T follicular helper cell (primary cell): ENCODE measurements at regions not wholly inside any gene's neighbourhood (a gene's known extent, or its start where the extent isn't known, plus 50 kb on each side); places are given as distances from the start of the nearest gene placed in this dataset.

ENCODE experiments used
- DNase-seq: peaks from one replicate; pipeline ENCODE4 v3.0.0-alpha.2; 2020; ENCODE audit warnings: low read depth

DNA sequence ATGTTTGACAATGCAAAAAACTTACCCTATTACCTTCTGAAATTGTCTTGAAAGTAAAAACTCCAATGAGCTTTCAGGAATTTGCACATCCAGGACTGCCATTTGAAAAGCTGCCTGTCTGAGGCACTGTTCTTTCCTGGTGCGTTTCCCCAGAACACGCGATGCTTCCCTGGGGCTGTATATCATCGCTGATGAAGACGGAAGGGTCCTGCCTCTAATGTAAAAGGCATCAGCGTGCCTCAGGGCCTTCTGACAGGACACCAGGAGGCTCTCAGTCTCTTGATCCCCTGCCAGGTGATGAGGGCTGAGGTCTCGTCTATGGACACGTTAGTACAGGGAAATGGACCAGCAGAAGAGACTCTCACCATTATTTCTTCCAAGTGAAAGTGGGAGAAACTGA is 296.8 kb downstream of the EFNB2 start:
- DNase-seq = no peak

- DNase-seq = no peak
Measured at GRCh38 chr13:106234636-106235035, 300.8 kb downstream of the EFNB2 start.

DNA sequence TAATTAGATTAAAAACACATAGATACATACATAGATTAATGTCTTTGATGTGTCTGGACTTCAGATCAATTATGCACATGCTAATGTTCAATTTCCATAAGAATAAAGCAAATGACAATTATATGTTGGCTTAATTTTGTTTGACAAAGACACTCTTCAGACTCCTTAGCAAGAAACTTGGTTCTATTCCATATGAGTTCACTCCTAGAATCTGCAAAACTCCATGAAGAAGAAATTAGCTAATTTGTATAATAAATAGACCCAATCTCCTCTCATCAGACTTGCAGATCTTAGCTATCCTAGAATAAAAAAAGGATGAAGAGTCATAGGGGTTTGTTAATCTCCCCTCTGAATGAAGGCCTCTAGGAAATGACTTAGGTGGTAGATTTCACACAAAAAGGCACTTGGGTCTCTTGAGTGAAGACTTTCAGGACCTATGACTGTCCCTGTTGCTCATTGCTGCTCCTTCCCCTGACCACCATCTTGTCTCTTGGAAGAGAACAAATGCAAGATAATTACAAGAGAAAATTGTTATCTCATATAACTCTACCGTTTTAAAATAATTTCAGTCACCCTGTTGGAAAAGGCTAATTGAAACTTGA is 302.2 kb downstream of the EFNB2 start:
- DNase-seq = no peak

GRCh38 chr13:106232681-106233080 is 302.8 kb downstream of the EFNB2 start:
- DNase-seq = no peak

DNA sequence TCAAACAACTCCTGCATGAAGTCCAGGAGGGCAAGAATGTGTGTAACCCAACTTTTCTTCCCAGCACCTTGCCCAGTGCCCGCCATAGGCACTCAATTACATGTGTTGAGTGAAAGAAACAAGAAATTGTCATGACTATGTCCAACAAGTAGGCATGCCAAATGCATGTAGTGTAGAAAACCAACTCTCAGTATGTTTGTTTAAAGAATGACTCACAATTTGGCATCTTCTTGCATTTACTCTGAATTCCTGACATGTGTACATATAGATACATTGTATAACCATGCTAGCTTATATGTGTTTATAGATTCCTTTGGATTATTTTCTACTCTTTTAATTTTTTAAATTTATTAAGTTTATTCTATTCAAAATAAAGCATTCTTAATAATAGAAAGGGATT is 305.0 kb downstream of the EFNB2 start:
- no peak for DNase-seq

- DNase-seq = no peak
Measured at GRCh38 chr13:106225126-106225525, 310.3 kb downstream of the EFNB2 start.

DNA sequence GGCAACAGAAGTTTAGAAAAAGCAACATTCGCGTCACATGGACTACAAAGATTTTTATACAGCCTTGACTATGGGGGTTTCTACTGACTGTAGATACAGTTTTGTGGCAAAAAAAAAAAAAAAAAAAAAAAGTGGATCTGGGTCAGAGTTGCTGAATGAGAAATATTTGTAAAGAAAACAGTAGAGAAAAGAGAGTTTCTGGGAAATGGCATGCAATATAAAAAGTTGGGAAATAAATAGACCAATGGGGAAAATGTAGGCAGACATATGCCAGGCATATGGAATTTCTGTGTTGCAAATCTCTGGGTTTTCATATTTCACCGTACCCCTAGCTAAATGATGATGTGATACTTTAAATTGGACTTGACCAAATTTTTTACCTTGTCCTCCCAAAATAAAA is 315.3 kb downstream of the EFNB2 start:
- DNase-seq = no peak

DNA sequence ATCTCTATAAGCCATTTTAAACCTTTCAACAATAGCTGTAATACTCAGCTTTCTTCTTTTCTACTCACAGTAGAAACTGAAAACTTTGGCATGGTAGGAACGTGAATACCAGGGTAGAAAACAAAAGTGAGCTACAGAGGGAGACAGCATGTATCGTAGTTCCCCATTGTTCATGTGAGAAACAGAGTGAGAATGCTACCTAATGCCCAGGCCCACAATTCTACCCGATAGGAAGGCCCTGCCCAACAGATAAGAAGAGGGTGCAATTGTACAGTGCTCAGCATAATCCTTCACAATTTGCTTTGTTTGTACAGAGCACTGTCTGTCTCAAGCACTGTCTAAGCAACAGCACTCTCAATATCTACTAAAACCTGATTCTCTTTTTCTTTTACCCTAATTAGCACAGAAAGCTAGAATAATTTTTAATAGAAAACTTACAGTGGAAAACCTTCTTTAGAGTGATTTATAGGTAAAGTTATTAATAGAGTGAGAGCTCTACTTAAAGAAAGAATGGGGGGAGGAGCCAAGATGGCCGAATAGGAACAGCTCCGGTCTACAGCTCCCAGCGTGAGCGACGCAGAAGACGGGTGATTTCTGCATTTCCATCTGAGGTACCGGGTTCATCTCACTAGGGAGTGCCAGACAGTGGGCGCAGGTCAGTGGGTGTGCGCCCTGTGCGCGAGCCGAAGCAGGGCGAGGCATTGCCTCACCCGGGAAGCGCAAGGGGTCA is 322.3 kb downstream of the EFNB2 start:
- DNase-seq = no peak

DNA sequence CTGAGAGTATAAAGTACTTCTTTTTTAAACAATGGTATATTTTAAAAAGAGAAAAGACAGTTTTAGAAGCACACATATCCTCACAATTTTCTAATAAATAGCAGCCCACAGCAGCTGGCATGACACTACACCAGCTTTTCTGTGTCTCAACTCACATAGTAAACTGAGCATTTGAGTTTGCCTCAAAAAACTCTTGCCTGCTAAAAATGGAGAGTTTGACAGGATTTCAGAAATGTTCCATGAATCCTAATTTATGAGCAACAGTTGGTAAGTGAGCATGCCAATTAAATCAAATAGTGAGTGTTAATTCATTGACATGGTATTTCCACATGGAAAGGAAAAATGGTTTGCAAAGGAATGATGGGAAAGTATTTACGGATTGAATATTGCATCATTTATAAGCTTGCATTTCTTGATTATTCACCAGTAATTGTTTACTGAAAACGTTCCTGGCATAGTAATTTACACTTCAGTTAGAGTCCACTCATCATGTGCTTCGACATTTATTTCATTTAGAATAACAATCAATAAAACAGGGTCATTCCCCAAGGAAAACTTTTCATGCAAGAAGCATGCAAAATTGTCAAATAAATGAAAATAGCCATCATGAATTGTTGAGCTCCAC is 323.0 kb downstream of the EFNB2 start:
- no peak for DNase-seq

DNA sequence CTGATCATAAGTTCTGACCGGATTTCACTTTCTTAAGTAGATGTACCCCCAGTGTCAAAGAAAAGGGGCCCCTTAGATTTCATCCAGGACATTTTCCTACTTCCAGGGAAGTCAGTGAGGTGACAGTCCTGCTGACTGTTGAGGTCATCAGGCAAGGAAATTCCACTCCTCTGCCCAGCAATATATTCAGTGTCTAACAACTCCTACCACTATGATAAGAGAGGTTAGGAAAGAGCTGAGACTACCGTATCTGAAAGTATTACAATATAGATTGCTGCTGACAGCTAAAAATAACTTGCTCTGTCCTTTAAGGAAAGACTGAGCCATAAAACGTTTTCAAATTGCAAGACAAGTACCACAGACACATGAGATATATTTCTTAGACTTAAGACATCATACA is 325.1 kb downstream of the EFNB2 start:
- DNase-seq = no peak

- no peak for DNase-seq
Measured at GRCh38 chr13:106205871-106206270, 329.6 kb downstream of the EFNB2 start.

DNA sequence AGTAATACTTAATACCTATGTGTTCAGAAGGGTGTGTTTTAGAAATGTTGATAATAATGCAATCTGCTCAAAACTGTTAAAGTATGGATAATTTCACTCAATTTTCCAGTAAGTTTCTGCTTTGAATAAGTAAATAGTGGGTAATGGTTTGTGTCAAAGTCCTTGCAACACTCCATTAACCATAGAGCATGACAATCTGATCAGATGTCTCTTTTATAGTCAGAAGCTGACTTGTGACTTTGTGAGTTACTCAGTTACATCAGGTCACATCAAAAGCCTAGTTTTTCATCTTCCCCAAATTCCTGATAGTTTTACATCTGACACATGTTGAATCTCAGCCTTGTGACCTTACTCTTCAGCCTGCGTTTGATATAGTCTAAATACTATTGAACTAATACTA is 338.0 kb downstream of the EFNB2 start:
- no peak for DNase-seq

DNA sequence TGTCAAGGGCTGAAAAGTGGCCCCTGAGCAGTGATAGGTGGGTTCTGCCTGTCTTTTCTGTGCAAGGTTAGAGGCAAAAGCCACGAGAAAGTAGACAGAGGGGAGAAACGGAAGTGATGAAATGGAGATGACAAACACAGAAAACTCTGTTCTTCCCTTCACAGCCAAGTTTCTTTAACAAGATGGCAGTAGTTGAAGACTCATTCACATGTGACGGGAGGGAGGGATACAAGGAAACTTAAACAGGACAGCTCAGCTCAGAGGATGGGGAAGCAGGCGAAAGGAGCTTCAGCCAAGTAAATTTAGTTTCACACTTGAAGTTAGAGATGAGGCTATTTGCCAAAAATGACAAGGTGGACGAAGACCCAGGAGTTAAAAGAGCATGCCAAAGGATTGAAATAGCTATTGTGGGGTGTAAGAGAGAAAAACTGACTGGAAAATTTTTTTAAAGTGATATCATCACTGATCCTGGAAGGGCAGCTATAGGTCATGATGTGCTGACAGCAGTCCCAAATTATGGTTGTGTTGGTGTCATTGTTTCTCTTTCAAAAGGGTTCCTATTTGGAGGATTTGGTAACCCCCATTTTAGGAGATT is 347.9 kb downstream of the EFNB2 start:
- DNase-seq = no peak

DNA sequence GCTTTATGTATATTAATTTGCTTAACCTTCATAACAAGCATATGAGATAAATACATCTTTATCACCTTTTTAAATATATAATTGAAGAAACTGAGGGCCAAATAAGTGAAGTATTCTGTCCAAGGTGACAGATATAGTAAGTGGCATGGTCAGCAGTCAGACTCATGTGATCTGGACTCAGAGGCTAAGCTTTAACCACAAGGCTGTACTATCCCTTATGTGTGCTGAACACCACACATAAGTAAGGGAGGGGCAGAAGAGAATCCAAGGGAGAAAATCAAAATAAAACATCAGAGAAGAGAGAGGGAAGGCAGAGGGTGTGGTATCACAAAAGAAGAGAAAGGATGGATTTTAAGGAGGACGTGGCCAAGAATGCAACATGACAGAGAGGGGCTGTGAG is 348.4 kb downstream of the EFNB2 start:
- no peak for DNase-seq

- no peak for DNase-seq
Measured at GRCh38 chr13:106186366-106187030, 349.0 kb downstream of the EFNB2 start.

DNA sequence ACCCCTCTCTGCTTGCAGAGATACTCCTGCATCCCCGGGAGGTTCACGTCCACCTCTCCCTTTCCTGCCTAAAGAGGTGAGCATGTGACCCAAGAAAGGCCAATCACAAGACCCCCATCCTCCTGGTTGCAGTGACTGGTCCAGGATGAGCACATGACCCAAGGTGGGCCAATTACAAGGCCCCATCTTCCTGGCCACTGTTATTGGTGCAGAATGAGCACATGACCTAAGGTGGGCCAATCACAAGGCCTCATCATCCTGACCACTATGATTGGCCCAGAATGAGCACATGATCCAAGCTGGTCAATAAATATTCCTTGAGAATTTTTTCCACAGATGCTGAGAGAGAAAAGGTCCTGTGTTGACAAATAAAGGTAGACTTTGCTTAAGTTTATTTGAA is 350.7 kb downstream of the EFNB2 start:
- no peak for DNase-seq

- DNase-seq = no peak
Measured at GRCh38 chr13:106183410-106184065, 351.9 kb downstream of the EFNB2 start.

GRCh38 chr13:106182404-106182803 is 353.1 kb downstream of the EFNB2 start:
- no peak for DNase-seq

DNA sequence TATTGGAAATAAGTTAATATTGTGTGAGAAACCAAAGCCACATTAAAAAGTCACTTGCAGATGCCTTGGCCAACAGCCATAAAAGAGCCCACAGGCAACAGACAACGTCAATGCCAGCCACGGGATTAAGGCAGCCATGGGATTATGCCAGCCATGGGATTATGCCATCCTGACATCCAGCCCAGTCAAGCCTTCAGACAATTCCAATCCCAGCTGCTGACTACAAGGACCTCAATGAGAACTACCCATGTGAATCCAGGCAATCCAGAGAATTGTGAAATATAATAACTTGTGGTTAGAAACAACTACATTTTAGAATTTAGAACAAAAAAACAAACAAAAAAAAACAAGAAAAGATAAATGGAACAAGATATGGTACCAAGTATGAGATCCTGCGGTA is 356.6 kb downstream of the EFNB2 start:
- DNase-seq = no peak

DNA sequence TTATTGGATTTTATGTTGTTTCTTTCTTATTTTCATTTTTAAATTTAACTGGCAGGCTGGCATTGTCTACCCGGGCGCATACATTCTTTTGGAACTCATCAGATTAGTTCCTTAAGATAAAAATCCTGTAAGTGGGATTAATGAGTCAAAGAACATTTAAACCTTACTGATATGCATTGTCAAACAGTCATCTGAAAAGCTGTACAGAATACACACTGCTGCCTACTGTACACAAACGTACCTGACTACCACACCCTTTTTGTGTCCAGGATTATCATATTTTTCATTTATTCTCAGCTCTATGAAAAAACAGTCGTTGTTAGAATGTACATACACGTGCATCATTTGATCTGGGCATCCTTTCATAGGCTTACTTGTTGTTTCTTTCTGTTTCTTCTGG is 358.3 kb downstream of the EFNB2 start:
- no peak for DNase-seq

GRCh38 chr13:106176117-106176516 is 359.3 kb downstream of the EFNB2 start:
- DNase-seq = no peak
